Spleen (tissue), 11 donors: ENCODE measurements at regions not wholly inside any gene's neighbourhood (a gene's known extent, or its start where the extent isn't known, plus 50 kb on each side); places are given as distances from the start of the nearest gene placed in this dataset.

Source experiments
- DNase-seq: peaks from one replicate; pipeline ENCODE4 v3.0.0-alpha.2; 2020
- H3K27ac ChIP-seq, 8 donors: fragments of 200-600 bp; sonication (generic) in 7 of 8; 1 replicate in 4 of 8; 2 replicates in 4 of 8; pipeline versions ENCODE4 v1.5.0 to v1.8.0; 2016 to 2021; ENCODE audit warnings: inconsistent platforms in 4 of 8, mild to moderate bottlenecking in 4 of 8, moderate library complexity in 1 of 8
- H3K27me3 ChIP-seq, 7 donors: fragments of 200-600 bp; sonication (generic) in 6 of 7; replicated peaks in 1 of 7; 1 replicate in 4 of 7; 2 replicates in 3 of 7; pipeline versions ENCODE4 v1.5.0 to v1.8.0; 2016 to 2021; ENCODE audit warnings: inconsistent platforms in 3 of 7, mild to moderate bottlenecking in 1 of 7
- H3K36me3 ChIP-seq, 6 donors: fragments of 200-600 bp; sonication (generic) in 5 of 6; 1 replicate in 4 of 6; 2 replicates in 2 of 6; pipeline versions ENCODE4 v1.5.0 to v1.8.0; 2016 to 2021; ENCODE audit warnings: inconsistent platforms in 2 of 6
- H3K4me1 ChIP-seq, 6 donors: fragments of 200-600 bp; sonication (generic) in 5 of 6; 1 replicate in 3 of 6; 2 replicates in 3 of 6; pipeline versions ENCODE4 v1.5.0 to v1.8.0; 2016 to 2021; ENCODE audit warnings: inconsistent platforms in 3 of 6
- H3K4me3 ChIP-seq, 8 donors: fragments of 200-600 bp; sonication (generic) in 7 of 8; 1 replicate in 4 of 8; 2 replicates in 4 of 8; pipeline versions ENCODE4 v1.5.0 to v1.8.0; 2016 to 2021; ENCODE audit warnings: inconsistent platforms in 4 of 8, mild to moderate bottlenecking in 4 of 8, moderate library complexity in 2 of 8
- H3K9me3 ChIP-seq, 8 donors: fragments of 200-600 bp; sonication (generic) in 7 of 8; 1 replicate in 4 of 8; 2 replicates in 4 of 8; pipeline versions ENCODE4 v1.5.0 to v1.8.0; 2016 to 2021; ENCODE audit warnings: inconsistent platforms in 4 of 8
- POLR2A ChIP-seq, 3 donors: fragments of 450-650 bp; IDR thresholded peaks; one replicate each; pipeline ENCODE4 v1.5.1; 2017; ENCODE audit warnings: antibody characterized with exemption in 3 of 3, mild to moderate bottlenecking in 1 of 3
- POLR2AphosphoS5 ChIP-seq, 3 donors: sonication (generic); formaldehyde crosslinking; IDR thresholded peaks; one replicate each; pipeline ENCODE4 v1.5.1; 2017; ENCODE audit warnings: antibody characterized with exemption in 3 of 3
- WGBS, 5 donors: extraction: QIAGEN DNeasy Blood & Tissue Kit in 3 of 5; methylation state at CpG; one replicate each; pipeline versions ENCODE4 v1.1.5 to v1.1.7; 2013 to 2018; 5-methylcytosine and 5-hydroxymethylcytosine counted together
- intact Hi-C: fragments of 100-400 bp; cut with DNase I; formaldehyde crosslinking; loops from one replicate; pipeline ENCODE4 v1.15.0; 2023; ENCODE audit warnings: low total_unique reads
- TF ChIP-seq, protein P1 (sequence below), 11 experiments: fragments of 200-600 bp in 7 of 11; fragments of 450-650 bp in 4 of 11; sonication (generic) in 4 of 11; IDR thresholded peaks in 8 of 11; conservative IDR thresholded peaks in 3 of 11; 1 replicate in 7 of 11; 2 replicates in 4 of 11; pipeline versions ENCODE4 v1.4.0 to v1.8.0; 2016 to 2021; ENCODE audit warnings: antibody characterized with exemption in 11 of 11, inconsistent platforms in 4 of 11, mild to moderate bottlenecking in 1 of 11
- donor health status: healthy with polysubstance abuse.
- donor health status: DM: no; HTN: no; CAD: no; lungs with moderate emphysema.
- donor health status: DM: no; HTN: no; CAD: no.
- donor health status: Bipolar disorder and iron deficiency.
- donor health status: healthy.
- donor health status: DM: no; HTN: no; CAD: no.
- donor health status: DM: yes; HTN: yes; CAD: no.

DNA sequence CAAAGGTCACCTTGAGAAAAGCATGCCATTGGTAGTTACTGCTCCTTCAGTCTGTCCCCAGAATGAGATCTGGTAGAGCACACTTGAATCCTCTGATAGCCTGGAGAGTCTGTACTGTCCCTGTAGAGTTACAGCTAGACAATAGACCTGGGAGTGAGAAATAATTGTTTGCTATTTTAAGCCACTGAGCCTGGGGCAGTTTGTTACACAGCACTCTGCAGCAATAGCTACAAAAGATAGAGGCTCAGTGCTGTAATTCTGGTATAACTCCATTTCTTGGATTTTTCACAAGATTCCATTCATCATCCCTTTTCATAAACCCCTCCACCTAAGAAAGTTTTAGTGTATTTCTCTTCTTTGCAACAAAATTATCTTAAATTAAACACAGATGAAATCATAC, 242.7 kb upstream of the ARRDC4 start:
- peaks cover 0 to 26% (median 18%) of the 10 kb centered on the region in 8 donors for H3K9me3 ChIP-seq
- H3K27me3 ChIP-seq, result no peaks in the 10 kb centered on the region
- no peak for DNase-seq
- H3K27ac ChIP-seq, result no peak overlapping the region
- H3K36me3 ChIP-seq, result no peaks in the 10 kb centered on the region
- TF ChIP-seq POLR2AphosphoS5 (IDR thresholded peaks at IDR 0.05), result no peak
- TF ChIP-seq, protein P1, sequence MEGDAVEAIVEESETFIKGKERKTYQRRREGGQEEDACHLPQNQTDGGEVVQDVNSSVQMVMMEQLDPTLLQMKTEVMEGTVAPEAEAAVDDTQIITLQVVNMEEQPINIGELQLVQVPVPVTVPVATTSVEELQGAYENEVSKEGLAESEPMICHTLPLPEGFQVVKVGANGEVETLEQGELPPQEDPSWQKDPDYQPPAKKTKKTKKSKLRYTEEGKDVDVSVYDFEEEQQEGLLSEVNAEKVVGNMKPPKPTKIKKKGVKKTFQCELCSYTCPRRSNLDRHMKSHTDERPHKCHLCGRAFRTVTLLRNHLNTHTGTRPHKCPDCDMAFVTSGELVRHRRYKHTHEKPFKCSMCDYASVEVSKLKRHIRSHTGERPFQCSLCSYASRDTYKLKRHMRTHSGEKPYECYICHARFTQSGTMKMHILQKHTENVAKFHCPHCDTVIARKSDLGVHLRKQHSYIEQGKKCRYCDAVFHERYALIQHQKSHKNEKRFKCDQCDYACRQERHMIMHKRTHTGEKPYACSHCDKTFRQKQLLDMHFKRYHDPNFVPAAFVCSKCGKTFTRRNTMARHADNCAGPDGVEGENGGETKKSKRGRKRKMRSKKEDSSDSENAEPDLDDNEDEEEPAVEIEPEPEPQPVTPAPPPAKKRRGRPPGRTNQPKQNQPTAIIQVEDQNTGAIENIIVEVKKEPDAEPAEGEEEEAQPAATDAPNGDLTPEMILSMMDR (IDR thresholded peaks at IDR 0.05 in 8 of 11, conservative IDR thresholded peaks at IDR 0.05 in 3 of 11), result no peak
- TF ChIP-seq POLR2A (IDR thresholded peaks at IDR 0.05), result no peak
- H3K4me3 ChIP-seq, result no peak overlapping the region
- intact Hi-C loops, result no loop called here
- no peaks in the 10 kb centered on the region for H3K4me1 ChIP-seq

DNA sequence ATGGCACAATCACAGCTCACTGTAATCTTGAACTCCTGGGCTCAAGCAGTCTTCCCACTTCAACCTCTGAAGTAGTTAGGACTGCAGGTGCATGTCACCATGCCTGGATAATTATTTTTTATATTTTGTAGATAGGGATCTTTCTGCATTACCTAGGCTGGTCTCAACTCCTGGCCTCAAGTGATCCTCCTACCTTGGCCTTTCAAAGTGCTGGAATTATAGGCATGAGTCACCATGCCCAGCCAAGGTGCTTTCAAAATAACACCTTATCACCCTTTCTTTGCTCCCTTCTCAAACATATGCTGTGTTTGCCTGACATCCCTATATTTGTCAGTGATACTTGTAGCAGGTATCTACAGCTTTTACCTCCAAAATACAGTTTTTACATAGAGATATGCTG, 242.0 kb upstream of the ARRDC4 start:
- intact Hi-C loops, result no loop called here
- TF ChIP-seq POLR2A (IDR thresholded peaks at IDR 0.05) (no peak), POLR2AphosphoS5 (IDR thresholded peaks at IDR 0.05) (no peak)
- TF ChIP-seq, protein P1 (IDR thresholded peaks at IDR 0.05 in 8 of 11, conservative IDR thresholded peaks at IDR 0.05 in 3 of 11), result no peak
- no peak overlapping the region for H3K4me3 ChIP-seq
- no peaks in the 10 kb centered on the region for H3K4me1 ChIP-seq
- no peaks in the 10 kb centered on the region for H3K27me3 ChIP-seq
- peaks cover 0 to 30% (median 22%) of the 10 kb centered on the region in 8 donors for H3K9me3 ChIP-seq
- no peak overlapping the region for H3K27ac ChIP-seq
- no peaks in the 10 kb centered on the region for H3K36me3 ChIP-seq
- DNase-seq, result no peak

DNA sequence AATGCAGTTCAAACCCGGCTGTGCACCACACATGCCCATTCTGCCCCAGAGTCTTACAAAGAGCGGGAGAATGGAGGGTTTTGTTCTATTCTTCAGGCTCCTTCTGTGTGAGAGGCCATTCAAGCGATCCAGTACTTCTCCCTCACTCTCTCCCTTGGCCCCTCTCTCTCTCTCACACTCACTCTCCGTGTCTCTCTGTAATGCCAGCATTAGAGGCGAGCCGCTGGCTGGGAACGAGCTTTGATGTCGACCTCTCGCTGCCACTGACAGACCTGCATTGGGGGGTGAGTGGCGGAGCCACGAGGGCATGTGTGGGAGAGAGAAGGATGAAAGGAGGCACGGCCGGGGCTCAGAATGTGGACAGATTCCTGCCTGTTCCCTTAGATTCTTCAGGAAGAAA, 231.7 kb upstream of the ARRDC4 start:
- H3K4me1 ChIP-seq, result no peaks in the 10 kb centered on the region
- no peak for TF ChIP-seq POLR2AphosphoS5 (IDR thresholded peaks at IDR 0.05)
- TF ChIP-seq, protein P1 (IDR thresholded peaks at IDR 0.05 in 8 of 11, conservative IDR thresholded peaks at IDR 0.05 in 3 of 11), result no peak
- no peak for TF ChIP-seq POLR2A (IDR thresholded peaks at IDR 0.05)
- no peaks in the 10 kb centered on the region for H3K9me3 ChIP-seq
- WGBS, 5 donors, result 65 to 71% (median 69%) methylated on average over 13 of the region's 13 CpGs
- H3K4me3 ChIP-seq, result no peak overlapping the region
- H3K27ac ChIP-seq, result no peak overlapping the region
- H3K27me3 ChIP-seq, result no peaks in the 10 kb centered on the region
- H3K36me3 ChIP-seq, result no peaks in the 10 kb centered on the region
- intact Hi-C loops, result no loop called here
- no peak for DNase-seq

DNA sequence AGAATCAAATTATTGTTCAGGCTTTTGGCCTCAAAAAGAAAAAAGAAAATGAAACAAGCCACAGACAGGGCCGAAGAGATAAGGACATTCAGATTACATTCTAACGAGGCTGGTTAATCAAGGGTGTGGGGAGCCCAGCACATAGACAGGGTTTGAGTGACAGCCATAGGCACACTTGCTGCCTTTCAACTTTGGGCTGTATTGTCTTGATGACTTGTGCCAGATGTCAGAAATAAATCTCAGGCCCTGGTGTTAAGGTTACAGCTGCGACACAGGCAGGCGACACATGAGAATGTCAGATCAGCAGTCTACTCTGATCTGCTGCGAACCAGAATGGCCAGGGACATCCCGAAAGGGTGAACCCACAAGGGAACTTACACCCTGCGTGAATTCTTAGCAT, 231.2 kb upstream of the ARRDC4 start:
- H3K4me3 ChIP-seq, result no peak overlapping the region
- TF ChIP-seq POLR2A (IDR thresholded peaks at IDR 0.05) (no peak), POLR2AphosphoS5 (IDR thresholded peaks at IDR 0.05) (no peak)
- TF ChIP-seq, protein P1 (IDR thresholded peaks at IDR 0.05 in 8 of 11, conservative IDR thresholded peaks at IDR 0.05 in 3 of 11), result no peak
- 75 to 86% (median 82%) methylated on average over 7 of the region's 7 CpGs for WGBS, 5 donors

More for the DNA sequence above, 231.2 kb upstream of the ARRDC4 start:
- Histone ChIP-seq H3K4me1 (no peaks in the 10 kb centered on the region), H3K27me3 (no peaks in the 10 kb centered on the region), H3K36me3 (no peaks in the 10 kb centered on the region), H3K27ac (no peak overlapping the region), H3K9me3 (no peaks in the 10 kb centered on the region)
- DNase-seq, result no peak
- intact Hi-C loops, result no loop called here
